ENCODE measurements at regions not wholly inside any gene's neighbourhood (a gene's known extent, or its start where the extent isn't known, plus 50 kb on each side); places are given as distances from the start of the nearest gene placed in this dataset.

DNA sequence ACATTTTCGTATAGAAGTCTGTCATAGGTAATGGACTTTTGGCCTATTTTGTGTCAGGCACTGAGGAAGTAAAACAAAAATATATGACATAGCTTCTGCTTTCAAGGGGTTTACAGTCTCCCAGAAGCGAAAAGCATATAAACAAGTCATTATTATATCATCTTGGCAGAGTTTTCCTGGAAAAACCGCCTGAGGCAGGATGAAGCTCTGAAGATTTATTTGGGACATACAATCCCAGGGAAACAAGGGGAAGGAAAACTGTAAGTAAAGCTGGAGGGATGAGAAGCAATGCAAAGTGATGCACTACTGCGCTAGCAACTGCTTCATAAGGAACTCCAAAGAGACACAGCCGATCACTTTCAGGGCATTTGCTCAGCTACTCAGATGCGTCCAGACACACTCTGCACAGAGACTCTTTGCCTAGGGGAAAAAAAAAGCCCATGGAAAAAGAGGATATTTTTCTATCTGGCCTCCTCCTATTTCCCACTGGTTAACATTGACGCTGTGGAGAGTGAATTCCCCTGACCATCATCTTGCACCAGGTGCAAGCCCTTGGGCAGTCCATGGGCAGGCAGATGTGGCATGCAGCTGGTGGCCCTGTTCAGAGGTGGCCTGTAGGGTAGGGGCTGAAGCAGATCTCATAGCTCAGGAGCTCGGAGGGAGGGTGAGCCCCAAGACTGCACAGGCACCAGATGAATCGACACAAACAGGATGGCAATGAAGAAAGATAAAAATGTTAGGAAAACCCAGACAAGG lies 158.1 kb downstream of the METTL4 start:
- DNase-seq (no peak), ATAC-seq (ENCODE audit: poor library complexity) (no peak)
- Mint-ChIP-seq H3K4me1 (ENCODE audit: low read depth) (no peaks in the 10 kb centered on the region), H3K9me3 (no peaks in the 10 kb centered on the region), H3K27me3 (peaks cover 24% of the 10 kb centered on the region), H3K36me3 (ENCODE audit: low read depth) (no peaks in the 10 kb centered on the region), H3K4me3 (no peak overlapping the region), H3K27ac (no peak overlapping the region)
- Histone ChIP-seq H3K9me3 (ENCODE audit: control insufficient read depth in 1 of 2, insufficient read depth in 1 of 2, low read length in 2 of 2) (no peaks in the 10 kb centered on the region), H3K27ac (ENCODE audit: low read depth in 1 of 2, low read length in 2 of 2) (no peak overlapping the region), H3K27me3 (ENCODE audit: control insufficient read depth in 1 of 2, insufficient read depth in 2 of 2, low read length in 2 of 2) (peaks cover 0 to 5% of the 10 kb centered on the region in 2 experiments), H3K36me3 (ENCODE audit: insufficient read depth, low read length) (no peaks in the 10 kb centered on the region), H3K4me1 (ENCODE audit: insufficient read depth, low read length) (no peaks in the 10 kb centered on the region), H3K4me3 (ENCODE audit: low read length) (no peak overlapping the region)
- ChIA-PET CTCF (no interaction called here), POLR2A (no interaction called here)
- TF ChIP-seq, protein P1, sequence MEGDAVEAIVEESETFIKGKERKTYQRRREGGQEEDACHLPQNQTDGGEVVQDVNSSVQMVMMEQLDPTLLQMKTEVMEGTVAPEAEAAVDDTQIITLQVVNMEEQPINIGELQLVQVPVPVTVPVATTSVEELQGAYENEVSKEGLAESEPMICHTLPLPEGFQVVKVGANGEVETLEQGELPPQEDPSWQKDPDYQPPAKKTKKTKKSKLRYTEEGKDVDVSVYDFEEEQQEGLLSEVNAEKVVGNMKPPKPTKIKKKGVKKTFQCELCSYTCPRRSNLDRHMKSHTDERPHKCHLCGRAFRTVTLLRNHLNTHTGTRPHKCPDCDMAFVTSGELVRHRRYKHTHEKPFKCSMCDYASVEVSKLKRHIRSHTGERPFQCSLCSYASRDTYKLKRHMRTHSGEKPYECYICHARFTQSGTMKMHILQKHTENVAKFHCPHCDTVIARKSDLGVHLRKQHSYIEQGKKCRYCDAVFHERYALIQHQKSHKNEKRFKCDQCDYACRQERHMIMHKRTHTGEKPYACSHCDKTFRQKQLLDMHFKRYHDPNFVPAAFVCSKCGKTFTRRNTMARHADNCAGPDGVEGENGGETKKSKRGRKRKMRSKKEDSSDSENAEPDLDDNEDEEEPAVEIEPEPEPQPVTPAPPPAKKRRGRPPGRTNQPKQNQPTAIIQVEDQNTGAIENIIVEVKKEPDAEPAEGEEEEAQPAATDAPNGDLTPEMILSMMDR (IDR thresholded peaks at IDR 0.05) = no peak
- intact Hi-C loops (cut with DNase I, micrococcal nuclease) = no loop called here

DNA sequence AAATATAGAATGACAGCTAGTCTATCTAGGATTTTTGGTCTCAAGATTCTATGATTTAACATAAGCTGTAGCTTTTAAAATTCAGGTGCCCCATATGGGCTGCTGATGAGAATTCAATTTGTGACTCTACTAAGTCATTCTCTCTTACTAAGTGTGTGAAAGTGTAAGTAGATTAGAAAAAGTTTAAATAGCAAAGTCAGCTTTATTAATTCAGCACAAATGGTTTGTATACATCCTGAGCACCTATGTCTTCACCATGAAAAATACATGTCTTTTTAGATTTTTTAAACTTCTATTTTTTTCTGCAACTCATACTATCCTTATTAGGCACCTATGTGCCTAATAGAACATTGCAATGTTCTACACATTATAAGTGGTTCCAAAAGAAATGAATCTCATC lies 157.1 kb downstream of the METTL4 start:
- peaks cover 17% of the 10 kb centered on the region for H3K27me3 Mint-ChIP-seq
- Histone ChIP-seq H3K9me3 (ENCODE audit: control insufficient read depth in 1 of 2, insufficient read depth in 1 of 2, low read length in 2 of 2) (no peaks in the 10 kb centered on the region), H3K4me1 (ENCODE audit: insufficient read depth, low read length) (no peaks in the 10 kb centered on the region), H3K27me3 (ENCODE audit: control insufficient read depth in 1 of 2, insufficient read depth in 2 of 2, low read length in 2 of 2) (peaks cover 0 to 5% of the 10 kb centered on the region in 2 experiments), H3K4me3 (ENCODE audit: low read length) (no peak overlapping the region), H3K27ac (ENCODE audit: low read depth in 1 of 2, low read length in 2 of 2) (no peak overlapping the region), H3K36me3 (ENCODE audit: insufficient read depth, low read length) (no peaks in the 10 kb centered on the region)
- POLR2A ChIA-PET = no interaction called here
- TF ChIP-seq, protein P1 (IDR thresholded peaks at IDR 0.05) = no peak
- ATAC-seq (ENCODE audit: poor library complexity) (no peak), DNase-seq (no peak)
- H3K36me3 Mint-ChIP-seq (ENCODE audit: low read depth) = no peaks in the 10 kb centered on the region
- H3K4me1 Mint-ChIP-seq (ENCODE audit: low read depth) = no peaks in the 10 kb centered on the region
- intact Hi-C loops (cut with DNase I, micrococcal nuclease) = no loop called here
- H3K27ac Mint-ChIP-seq = no peak overlapping the region
- CTCF ChIA-PET = no interaction called here
- H3K9me3 Mint-ChIP-seq = no peaks in the 10 kb centered on the region
- no peak overlapping the region for H3K4me3 Mint-ChIP-seq

DNA sequence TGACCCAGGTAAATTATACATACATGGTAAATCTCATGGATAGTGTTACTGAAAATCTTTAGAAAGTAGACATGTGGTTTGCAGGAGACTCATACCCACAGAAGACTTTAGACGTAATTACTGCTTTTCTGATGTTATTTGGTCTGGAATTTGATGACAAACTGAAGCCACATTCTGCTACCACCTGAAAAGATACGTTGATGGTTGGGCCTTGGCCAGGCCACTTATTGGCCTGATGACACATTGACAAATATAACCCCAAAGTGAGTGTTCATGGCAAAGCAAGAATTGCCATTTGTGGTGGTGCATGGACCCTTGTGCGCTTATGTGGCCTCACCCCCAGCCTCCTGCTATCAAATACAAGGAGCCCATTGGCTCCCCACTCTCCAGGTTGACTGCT lies 155.6 kb downstream of the METTL4 start:
- ChIA-PET POLR2A (no interaction called here), CTCF (no interaction called here)
- peaks cover 0 to 2% of the 10 kb centered on the region in 2 experiments for H3K27me3 ChIP-seq (ENCODE audit: control insufficient read depth in 1 of 2, insufficient read depth in 2 of 2, low read length in 2 of 2)
- no peaks in the 10 kb centered on the region for H3K36me3 Mint-ChIP-seq (ENCODE audit: low read depth)
- ATAC-seq (ENCODE audit: poor library complexity) (no peak), DNase-seq (no peak)
- intact Hi-C loops (cut with DNase I, micrococcal nuclease) = no loop called here
- peaks cover 13% of the 10 kb centered on the region for H3K27me3 Mint-ChIP-seq
- H3K9me3 Mint-ChIP-seq = no peaks in the 10 kb centered on the region
- TF ChIP-seq, protein P1 (IDR thresholded peaks at IDR 0.05) = no peak
- no peaks in the 10 kb centered on the region for H3K4me1 Mint-ChIP-seq (ENCODE audit: low read depth)
- H3K36me3 ChIP-seq (ENCODE audit: insufficient read depth, low read length) = no peaks in the 10 kb centered on the region
- H3K4me1 ChIP-seq (ENCODE audit: insufficient read depth, low read length) = no peaks in the 10 kb centered on the region
- no peaks in the 10 kb centered on the region for H3K9me3 ChIP-seq (ENCODE audit: control insufficient read depth in 1 of 2, insufficient read depth in 1 of 2, low read length in 2 of 2)
- H3K27ac ChIP-seq (ENCODE audit: low read depth in 1 of 2, low read length in 2 of 2) = no peak overlapping the region
- no peak overlapping the region for H3K27ac Mint-ChIP-seq
- H3K4me3 ChIP-seq (ENCODE audit: low read length) = no peak overlapping the region
- no peak overlapping the region for H3K4me3 Mint-ChIP-seq
